ENCODE measurements at regions not wholly inside any gene's neighbourhood (a gene's known extent, or its start where the extent isn't known, plus 50 kb on each side); places are given as distances from the start of the nearest gene placed in this dataset.

GRCh38 chr10:58087896-58088295 is 179.8 kb downstream of the IPMK start:
- no peaks in the 10 kb centered on the region for H3K9me3 ChIP-seq (ENCODE audit: control insufficient read depth, low read length, poor library complexity, severe bottlenecking)
- no peak for ATAC-seq
- Mint-ChIP-seq H3K36me3 (ENCODE audit: low read depth) (no peaks in the 10 kb centered on the region), H3K27ac (no peak overlapping the region), H3K4me1 (no peaks in the 10 kb centered on the region), H3K4me3 (no peak overlapping the region), H3K27me3 (peaks cover 21% of the 10 kb centered on the region)
- no peak for DNase-seq

- peaks cover 21% of the 10 kb centered on the region for H3K27me3 Mint-ChIP-seq
- no peak overlapping the region for H3K27ac Mint-ChIP-seq
- DNase-seq (no peak), ATAC-seq (no peak)
- no peaks in the 10 kb centered on the region for H3K36me3 Mint-ChIP-seq (ENCODE audit: low read depth)
- no peaks in the 10 kb centered on the region for H3K9me3 ChIP-seq (ENCODE audit: control insufficient read depth, low read length, poor library complexity, severe bottlenecking)
- no peaks in the 10 kb centered on the region for H3K4me1 Mint-ChIP-seq
- no peak overlapping the region for H3K4me3 Mint-ChIP-seq
Observed at GRCh38 chr10:58086763-58087150, 180.9 kb downstream of the IPMK start.

GRCh38 chr10:58086144-58086762 is 181.4 kb downstream of the IPMK start:
- DNase-seq = no peak
- no peaks in the 10 kb centered on the region for H3K9me3 ChIP-seq (ENCODE audit: control insufficient read depth, low read length, poor library complexity, severe bottlenecking)
- Mint-ChIP-seq H3K4me1 (no peaks in the 10 kb centered on the region), H3K27ac (no peak overlapping the region), H3K4me3 (no peak overlapping the region), H3K27me3 (peaks cover 24% of the 10 kb centered on the region), H3K36me3 (ENCODE audit: low read depth) (peaks cover 2% of the 10 kb centered on the region)
- ATAC-seq = no peak

GRCh38 chr10:58082248-58082647 is 185.4 kb downstream of the IPMK start:
- Mint-ChIP-seq H3K27ac (no peak overlapping the region), H3K36me3 (ENCODE audit: low read depth) (peaks cover 3% of the 10 kb centered on the region), H3K4me1 (no peaks in the 10 kb centered on the region), H3K4me3 (no peak overlapping the region), H3K27me3 (peaks cover 38% of the 10 kb centered on the region)
- H3K9me3 ChIP-seq (ENCODE audit: control insufficient read depth, low read length, poor library complexity, severe bottlenecking) = no peaks in the 10 kb centered on the region
- no peak for DNase-seq
- ATAC-seq = no peak

GRCh38 chr10:58081353-58081752 is 186.3 kb downstream of the IPMK start:
- H3K27ac Mint-ChIP-seq = no peak overlapping the region
- H3K4me1 Mint-ChIP-seq = no peaks in the 10 kb centered on the region
- H3K9me3 ChIP-seq (ENCODE audit: control insufficient read depth, low read length, poor library complexity, severe bottlenecking) = no peaks in the 10 kb centered on the region
- DNase-seq (no peak), ATAC-seq (no peak)
- H3K27me3 Mint-ChIP-seq = peaks cover 33% of the 10 kb centered on the region
- H3K4me3 Mint-ChIP-seq = no peak overlapping the region
- peaks cover 3% of the 10 kb centered on the region for H3K36me3 Mint-ChIP-seq (ENCODE audit: low read depth)

GRCh38 chr10:58079461-58079860 is 188.2 kb downstream of the IPMK start:
- no peaks in the 10 kb centered on the region for H3K4me1 Mint-ChIP-seq
- H3K9me3 ChIP-seq (ENCODE audit: control insufficient read depth, low read length, poor library complexity, severe bottlenecking) = no peaks in the 10 kb centered on the region
- H3K36me3 Mint-ChIP-seq (ENCODE audit: low read depth) = peaks cover 3% of the 10 kb centered on the region
- ATAC-seq = no peak
- H3K27ac Mint-ChIP-seq = no peak overlapping the region
- H3K27me3 Mint-ChIP-seq = peaks cover 22% of the 10 kb centered on the region
- no peak for DNase-seq
- no peak overlapping the region for H3K4me3 Mint-ChIP-seq

- Mint-ChIP-seq H3K36me3 (ENCODE audit: low read depth) (peaks cover 2% of the 10 kb centered on the region), H3K27ac (no peak overlapping the region), H3K4me3 (no peak overlapping the region), H3K27me3 (peaks cover 30% of the 10 kb centered on the region), H3K4me1 (no peaks in the 10 kb centered on the region)
- ATAC-seq = no peak
- DNase-seq = no peak
- no peaks in the 10 kb centered on the region for H3K9me3 ChIP-seq (ENCODE audit: control insufficient read depth, low read length, poor library complexity, severe bottlenecking)
Observed at GRCh38 chr10:58072634-58073033, 195.1 kb downstream of the IPMK start.

- Mint-ChIP-seq H3K4me3 (no peak overlapping the region), H3K27ac (no peak overlapping the region), H3K36me3 (ENCODE audit: low read depth) (peaks cover 5% of the 10 kb centered on the region), H3K27me3 (peaks cover 45% of the 10 kb centered on the region), H3K4me1 (no peaks in the 10 kb centered on the region)
- H3K9me3 ChIP-seq (ENCODE audit: control insufficient read depth, low read length, poor library complexity, severe bottlenecking) = no peaks in the 10 kb centered on the region
- ATAC-seq (no peak), DNase-seq (no peak)
Observed at GRCh38 chr10:58070956-58071355, 196.7 kb downstream of the IPMK start.

GRCh38 chr10:58068809-58069208 is 198.9 kb downstream of the IPMK start:
- H3K4me1 Mint-ChIP-seq = peaks cover 4% of the 10 kb centered on the region
- DNase-seq (no peak), ATAC-seq (no peak)
- no peak overlapping the region for H3K4me3 Mint-ChIP-seq
- peaks cover 5% of the 10 kb centered on the region for H3K36me3 Mint-ChIP-seq (ENCODE audit: low read depth)
- peaks cover 63% of the 10 kb centered on the region for H3K27me3 Mint-ChIP-seq
- H3K9me3 ChIP-seq (ENCODE audit: control insufficient read depth, low read length, poor library complexity, severe bottlenecking) = no peaks in the 10 kb centered on the region
- no peak overlapping the region for H3K27ac Mint-ChIP-seq

GRCh38 chr10:58066979-58067378 is 200.7 kb downstream of the IPMK start:
- DNase-seq (no peak), ATAC-seq (no peak)
- Mint-ChIP-seq H3K4me3 (no peak overlapping the region), H3K27ac (no peak overlapping the region), H3K36me3 (ENCODE audit: low read depth) (peaks cover 5% of the 10 kb centered on the region), H3K4me1 (peaks cover 4% of the 10 kb centered on the region), H3K27me3 (peaks cover 70% of the 10 kb centered on the region)
- no peaks in the 10 kb centered on the region for H3K9me3 ChIP-seq (ENCODE audit: control insufficient read depth, low read length, poor library complexity, severe bottlenecking)

GRCh38 chr10:58066126-58066525 is 201.6 kb downstream of the IPMK start:
- Mint-ChIP-seq H3K27ac (no peak overlapping the region), H3K4me1 (peaks cover 4% of the 10 kb centered on the region), H3K4me3 (no peak overlapping the region), H3K27me3 (peaks cover 72% of the 10 kb centered on the region), H3K36me3 (ENCODE audit: low read depth) (peaks cover 5% of the 10 kb centered on the region)
- ATAC-seq (no peak), DNase-seq (no peak)
- H3K9me3 ChIP-seq (ENCODE audit: control insufficient read depth, low read length, poor library complexity, severe bottlenecking) = no peaks in the 10 kb centered on the region

GRCh38 chr10:58065529-58065815 is 202.2 kb downstream of the IPMK start:
- DNase-seq (no peak), ATAC-seq (no peak)
- no peak overlapping the region for H3K4me3 Mint-ChIP-seq
- peaks cover 71% of the 10 kb centered on the region for H3K27me3 Mint-ChIP-seq
- peaks cover 5% of the 10 kb centered on the region for H3K36me3 Mint-ChIP-seq (ENCODE audit: low read depth)
- H3K27ac Mint-ChIP-seq = no peak overlapping the region
- peaks cover 4% of the 10 kb centered on the region for H3K4me1 Mint-ChIP-seq
- H3K9me3 ChIP-seq (ENCODE audit: control insufficient read depth, low read length, poor library complexity, severe bottlenecking) = no peaks in the 10 kb centered on the region

GRCh38 chr10:58064714-58065528 is 202.8 kb downstream of the IPMK start:
- H3K27me3 Mint-ChIP-seq = peaks cover 76% of the 10 kb centered on the region
- H3K36me3 Mint-ChIP-seq (ENCODE audit: low read depth) = peaks cover 5% of the 10 kb centered on the region
- H3K9me3 ChIP-seq (ENCODE audit: control insufficient read depth, low read length, poor library complexity, severe bottlenecking) = no peaks in the 10 kb centered on the region
- no peak overlapping the region for H3K27ac Mint-ChIP-seq
- H3K4me3 Mint-ChIP-seq = no peak overlapping the region
- no peak for ATAC-seq
- DNase-seq = no peak
- peaks cover 4% of the 10 kb centered on the region for H3K4me1 Mint-ChIP-seq

GRCh38 chr10:58063861-58064480 is 203.7 kb downstream of the IPMK start:
- H3K36me3 Mint-ChIP-seq (ENCODE audit: low read depth) = peaks cover 5% of the 10 kb centered on the region
- H3K9me3 ChIP-seq (ENCODE audit: control insufficient read depth, low read length, poor library complexity, severe bottlenecking) = no peaks in the 10 kb centered on the region
- DNase-seq = no peak
- peaks cover 76% of the 10 kb centered on the region for H3K27me3 Mint-ChIP-seq
- peaks cover 4% of the 10 kb centered on the region for H3K4me1 Mint-ChIP-seq
- no peak for ATAC-seq
- H3K27ac Mint-ChIP-seq = no peak overlapping the region
- H3K4me3 Mint-ChIP-seq = no peak overlapping the region
